Activated CD8-positive, alpha-beta T cell treated with anti-CD3 and anti-CD28 coated beads, Interleukin-2, amount 10 ng/mL, durations not matched to agents 7 days and 5 days (primary cell): ENCODE measurements at regions not wholly inside any gene's neighbourhood (a gene's known extent, or its start where the extent isn't known, plus 50 kb on each side); places are given as distances from the start of the nearest gene placed in this dataset.
"Not testable (repeated sequence)": the region's sequence is repeated elsewhere in the genome, so short reads cannot be mapped to it uniquely, and the experiment has no call there.

Experiments used
- ATAC-seq: fragments of 150-1000 bp; cut with Tn5 transposase; one replicate; pipeline ENCODE4 v1.10.0; 2021; ENCODE audit warnings: moderate library complexity
- CTCF ChIA-PET: fragments of 350-600 bp; sonication (Branson Sonifier 250); formaldehyde crosslinking; loops from one replicate; lab custom pipeline; 2021; ENCODE audit warnings: antibody characterized with exemption; lab: Charles Lee
- POLR2A ChIA-PET: fragments of 350-600 bp; sonication (Branson Sonifier 250); formaldehyde crosslinking; loops from one replicate; lab custom pipeline; 2021; ENCODE audit warnings: antibody characterized with exemption; lab: Charles Lee
- DNase-seq: peaks from one replicate; pipeline ENCODE4 v3.0.0-alpha.2; 2020
- H3K27ac Mint-ChIP-seq: one replicate; pipeline ENCODE4 v1.8.0; 2021; ENCODE audit warnings: mild to moderate bottlenecking, mixed read lengths
- H3K27me3 Mint-ChIP-seq: one replicate; pipeline ENCODE4 v1.8.0; 2021; ENCODE audit warnings: low read depth, mixed read lengths
- H3K36me3 Mint-ChIP-seq: one replicate; pipeline ENCODE4 v1.8.0; 2021; ENCODE audit warnings: low read depth, mixed read lengths
- H3K4me1 Mint-ChIP-seq: one replicate; pipeline ENCODE4 v1.8.0; 2021; ENCODE audit warnings: low read depth, mixed read lengths
- H3K4me3 Mint-ChIP-seq: one replicate; pipeline ENCODE4 v1.8.0; 2021; ENCODE audit warnings: mild to moderate bottlenecking, mixed read lengths
- H3K9me3 Mint-ChIP-seq: one replicate; pipeline ENCODE4 v1.8.0; 2022; ENCODE audit warnings: mixed read lengths; ENCODE audit not compliant: insufficient read depth

GRCh38 chr22:16730894-16731293 is 94.3 kb downstream of the XKR3 start:
- H3K36me3 Mint-ChIP-seq, H3K4me1 Mint-ChIP-seq, H3K27ac Mint-ChIP-seq, H3K9me3 Mint-ChIP-seq, H3K4me3 Mint-ChIP-seq, H3K27me3 Mint-ChIP-seq, ATAC-seq, DNase-seq, CTCF ChIA-PET, POLR2A ChIA-PET: not testable (repeated sequence)

- H3K27ac Mint-ChIP-seq, DNase-seq, H3K4me3 Mint-ChIP-seq, H3K9me3 Mint-ChIP-seq, POLR2A ChIA-PET, H3K27me3 Mint-ChIP-seq, H3K4me1 Mint-ChIP-seq, H3K36me3 Mint-ChIP-seq, CTCF ChIA-PET, ATAC-seq: not testable (repeated sequence)
Observed at GRCh38 chr22:16727491-16727890, 97.7 kb downstream of the XKR3 start.

- H3K4me3 Mint-ChIP-seq, H3K27me3 Mint-ChIP-seq, CTCF ChIA-PET, POLR2A ChIA-PET, DNase-seq, H3K4me1 Mint-ChIP-seq, H3K9me3 Mint-ChIP-seq, H3K27ac Mint-ChIP-seq, ATAC-seq, H3K36me3 Mint-ChIP-seq: not testable (repeated sequence)
Observed at GRCh38 chr22:16723241-16723640, 102.0 kb downstream of the XKR3 start.

- H3K4me3 Mint-ChIP-seq, H3K27me3 Mint-ChIP-seq, ATAC-seq, H3K36me3 Mint-ChIP-seq, H3K27ac Mint-ChIP-seq, CTCF ChIA-PET, H3K4me1 Mint-ChIP-seq, POLR2A ChIA-PET, H3K9me3 Mint-ChIP-seq, DNase-seq: not testable (repeated sequence)
Observed at GRCh38 chr22:16722564-16722963, 102.6 kb downstream of the XKR3 start.

GRCh38 chr22:16721961-16722360 is 103.2 kb downstream of the XKR3 start:
- ChIA-PET CTCF (no interaction called here), POLR2A (no interaction called here)
- H3K36me3 Mint-ChIP-seq = no peaks in the 10 kb centered on the region
- H3K27ac Mint-ChIP-seq = no peak overlapping the region
- H3K4me1 Mint-ChIP-seq = peaks cover 7% of the 10 kb centered on the region
- DNase-seq (no peak), ATAC-seq (no peak)
- no peaks in the 10 kb centered on the region for H3K9me3 Mint-ChIP-seq
- H3K4me3 Mint-ChIP-seq = no peak overlapping the region
- H3K27me3 Mint-ChIP-seq = peaks cover 9% of the 10 kb centered on the region

GRCh38 chr22:16717699-16718558 is 107.3 kb downstream of the XKR3 start:
- H3K36me3 Mint-ChIP-seq = no peaks in the 10 kb centered on the region
- ChIA-PET CTCF (interaction anchor here (0.6 kb wide), 1 partner anchor 677 kb away, joined by 3 read pairs; no protein-coding TSS in a partner anchor), POLR2A (interaction anchor here (0.6 kb wide), 1 partner anchor 15 kb away, joined by 3 read pairs; no protein-coding TSS in a partner anchor)
- H3K27me3 Mint-ChIP-seq = peaks cover 8% of the 10 kb centered on the region
- H3K4me3 Mint-ChIP-seq = no peak overlapping the region
- no peaks in the 10 kb centered on the region for H3K9me3 Mint-ChIP-seq
- no peak for ATAC-seq
- DNase-seq = no peak
- peaks cover 5% of the 10 kb centered on the region for H3K4me1 Mint-ChIP-seq
- no peak overlapping the region for H3K27ac Mint-ChIP-seq

GRCh38 chr22:16714568-16714967 is 110.6 kb downstream of the XKR3 start:
- CTCF ChIA-PET, DNase-seq, ATAC-seq, H3K36me3 Mint-ChIP-seq, H3K27me3 Mint-ChIP-seq, H3K27ac Mint-ChIP-seq, H3K4me3 Mint-ChIP-seq, H3K9me3 Mint-ChIP-seq, POLR2A ChIA-PET, H3K4me1 Mint-ChIP-seq: not testable (repeated sequence)

GRCh38 chr22:16702318-16702870 is 109.8 kb upstream of the CCT8L2 start:
- H3K4me3 Mint-ChIP-seq, CTCF ChIA-PET, H3K4me1 Mint-ChIP-seq, H3K9me3 Mint-ChIP-seq, ATAC-seq, DNase-seq, H3K27ac Mint-ChIP-seq, H3K36me3 Mint-ChIP-seq, H3K27me3 Mint-ChIP-seq: not testable (repeated sequence)
- POLR2A ChIA-PET = interaction anchor here (0.7 kb wide), 1 partner anchor 15 kb away, joined by 3 read pairs; no protein-coding TSS in a partner anchor

GRCh38 chr22:16700390-16700789 is 107.8 kb upstream of the CCT8L2 start:
- ATAC-seq, H3K9me3 Mint-ChIP-seq, DNase-seq, H3K4me1 Mint-ChIP-seq, H3K27ac Mint-ChIP-seq, CTCF ChIA-PET, H3K36me3 Mint-ChIP-seq, POLR2A ChIA-PET, H3K4me3 Mint-ChIP-seq, H3K27me3 Mint-ChIP-seq: not testable (repeated sequence)

- POLR2A ChIA-PET = no interaction called here
- ATAC-seq (no peak), DNase-seq (no peak)
- CTCF ChIA-PET = no interaction called here
- Mint-ChIP-seq H3K9me3 (no peaks in the 10 kb centered on the region), H3K4me3 (no peak overlapping the region), H3K36me3 (no peaks in the 10 kb centered on the region), H3K27me3 (no peaks in the 10 kb centered on the region), H3K4me1 (no peaks in the 10 kb centered on the region), H3K27ac (no peak overlapping the region)
Observed at GRCh38 chr22:16699326-16699725, 106.7 kb upstream of the CCT8L2 start.

- DNase-seq, H3K4me1 Mint-ChIP-seq, H3K27me3 Mint-ChIP-seq, H3K36me3 Mint-ChIP-seq, H3K9me3 Mint-ChIP-seq, H3K4me3 Mint-ChIP-seq, CTCF ChIA-PET, ATAC-seq, POLR2A ChIA-PET, H3K27ac Mint-ChIP-seq: not testable (repeated sequence)
Observed at GRCh38 chr22:16697492-16698044, 105.0 kb upstream of the CCT8L2 start.

GRCh38 chr22:16696900-16697299 is 104.3 kb upstream of the CCT8L2 start:
- H3K4me3 Mint-ChIP-seq = not testable (repeated sequence)

More at GRCh38 chr22:16696900-16697299, 104.3 kb upstream of the CCT8L2 start:
- ATAC-seq, H3K27me3 Mint-ChIP-seq, DNase-seq, H3K4me1 Mint-ChIP-seq, H3K9me3 Mint-ChIP-seq, POLR2A ChIA-PET, CTCF ChIA-PET, H3K27ac Mint-ChIP-seq, H3K36me3 Mint-ChIP-seq: not testable (repeated sequence)
